Smooth muscle cell (in vitro differentiated cells): ENCODE measurements at regions not wholly inside any gene's neighbourhood (a gene's known extent, or its start where the extent isn't known, plus 50 kb on each side); places are given as distances from the start of the nearest gene placed in this dataset.
A peak's percentile ranks its signal among the peaks of the same experiment; 100 is the strongest.

Experiments used
- DNase-seq: peaks from one replicate; lab custom pipeline; 2025; ENCODE audit not compliant: unreplicated experiment; lab: John Stamatoyannopoulos, UW
- H2AFZ ChIP-seq: fragments of 200-600 bp; sonication (generic); 2 replicates; pipeline ENCODE4 v1.6.0; 2016; ENCODE audit warnings: antibody characterized with exemption, low read depth, mild to moderate bottlenecking
- H3F3A ChIP-seq: fragments of 200-600 bp; sonication (generic); 2 replicates; pipeline ENCODE4 v1.6.0; 2017; ENCODE audit warnings: antibody characterized with exemption, low read depth
- H3K27ac ChIP-seq: fragments of 200-600 bp; sonication (generic); 2 replicates; pipeline ENCODE4 v1.5.1; 2016; ENCODE audit warnings: low read depth, mild to moderate bottlenecking
- H3K27me3 ChIP-seq: fragments of 200-600 bp; sonication (generic); 2 replicates; pipeline ENCODE4 v1.6.1; 2016; ENCODE audit warnings: low read depth, mild to moderate bottlenecking
- H3K36me3 ChIP-seq: fragments of 200-600 bp; sonication (generic); 2 replicates; pipeline ENCODE4 v1.5.1; 2016; ENCODE audit warnings: low read depth
- H3K4me1 ChIP-seq: fragments of 200-600 bp; sonication (generic); 2 replicates; pipeline ENCODE4 v1.5.1; 2016; ENCODE audit warnings: low read depth
- H3K4me2 ChIP-seq: fragments of 200-600 bp; sonication (generic); 2 replicates; pipeline ENCODE4 v1.6.0; 2016; ENCODE audit warnings: mild to moderate bottlenecking
- H3K4me3 ChIP-seq: fragments of 200-600 bp; sonication (generic); 2 replicates; pipeline ENCODE4 v1.5.1; 2016; ENCODE audit warnings: mild to moderate bottlenecking
- H3K79me2 ChIP-seq: fragments of 200-600 bp; sonication (generic); 2 replicates; pipeline ENCODE4 v1.6.0; 2016; ENCODE audit warnings: low read depth, mild to moderate bottlenecking
- H3K9ac ChIP-seq: fragments of 200-600 bp; sonication (generic); 2 replicates; pipeline ENCODE4 v1.6.0; 2016; ENCODE audit warnings: low read depth
- H3K9me3 ChIP-seq: fragments of 200-600 bp; sonication (generic); replicated peaks from 2 replicates; pipeline ENCODE4 v1.5.1; 2016; ENCODE audit warnings: low read depth
- H4K20me1 ChIP-seq: fragments of 200-600 bp; sonication (generic); 2 replicates; pipeline ENCODE4 v1.6.0; 2016; ENCODE audit warnings: low read depth
- CTCF ChIP-seq: fragments of 200-600 bp; sonication (generic); IDR thresholded peaks from 2 replicates; pipeline ENCODE4 v1.5.1; 2017; ENCODE audit warnings: borderline replicate concordance, mild to moderate bottlenecking, antibody characterized with exemption; ENCODE audit not compliant: insufficient read depth, poor library complexity, severe bottlenecking
- WGBS: methylation state at CpG from one replicate; pipeline ENCODE4 v1.1.7; 2016; ENCODE audit warnings: low lambda C conversion rate; 5-methylcytosine and 5-hydroxymethylcytosine counted together

GRCh38 chr7:85719981-85720953 lies 533.4 kb upstream of the SEMA3D start:
- Histone ChIP-seq H2AFZ (peak overlapping the region; percentile 34), H3F3A (no peaks in the 10 kb centered on the region), H3K4me2 (no peak overlapping the region), H3K9ac (no peak overlapping the region), H3K27ac (no peak overlapping the region), H4K20me1 (no peaks in the 10 kb centered on the region), H3K4me1 (no peaks in the 10 kb centered on the region), H3K36me3 (no peaks in the 10 kb centered on the region), H3K27me3 (no peaks in the 10 kb centered on the region), H3K9me3 (no peaks in the 10 kb centered on the region), H3K4me3 (no peak overlapping the region), H3K79me2 (no peaks in the 10 kb centered on the region)
- TF ChIP-seq CTCF: no peak
- 72% methylated on average over 4 of the region's 4 CpGs for WGBS
- no peak for DNase-seq

- no peak overlapping the region for H2AFZ ChIP-seq
- H3K9ac ChIP-seq: no peak overlapping the region
- no peak overlapping the region for H3K4me2 ChIP-seq
- H3K79me2 ChIP-seq: no peaks in the 10 kb centered on the region
- no peak for DNase-seq
- H3K27ac ChIP-seq: no peak overlapping the region
- H3K27me3 ChIP-seq: no peaks in the 10 kb centered on the region
- H3K4me1 ChIP-seq: no peaks in the 10 kb centered on the region
- H3K4me3 ChIP-seq: no peak overlapping the region
- TF ChIP-seq CTCF: no peak
- H3F3A ChIP-seq: no peaks in the 10 kb centered on the region
- 90% methylated on average over 2 of the region's 2 CpGs for WGBS
- no peaks in the 10 kb centered on the region for H3K36me3 ChIP-seq
- H3K9me3 ChIP-seq: no peaks in the 10 kb centered on the region
- H4K20me1 ChIP-seq: no peaks in the 10 kb centered on the region
These were observed 529.5 kb upstream of the SEMA3D start for GRCh38 chr7:85716353-85716752.

GRCh38 chr7:85714951-85715350 lies 528.1 kb upstream of the SEMA3D start:
- Histone ChIP-seq H3K27ac (no peak overlapping the region), H3K27me3 (no peaks in the 10 kb centered on the region), H3K79me2 (no peaks in the 10 kb centered on the region), H4K20me1 (no peaks in the 10 kb centered on the region), H3K4me1 (no peaks in the 10 kb centered on the region), H3K36me3 (no peaks in the 10 kb centered on the region), H3F3A (no peaks in the 10 kb centered on the region), H2AFZ (no peak overlapping the region), H3K9ac (no peak overlapping the region), H3K4me2 (no peak overlapping the region), H3K4me3 (no peak overlapping the region), H3K9me3 (no peaks in the 10 kb centered on the region)
- WGBS: 82% methylated on average over 2 of the region's 2 CpGs
- no peak for TF ChIP-seq CTCF
- no peak for DNase-seq
